PC-9 (cell line): ENCODE measurements at regions not wholly inside any gene's neighbourhood (a gene's known extent, or its start where the extent isn't known, plus 50 kb on each side); places are given as distances from the start of the nearest gene placed in this dataset.

Experiments used
- BruUV-seq: library from RNA; stranded (reverse); fragments of 400-500 nt; replicated peaks from 2 replicates; lab custom pipeline; 2021; lab: Mats Ljungman, UMichigan
- CTCF ChIA-PET: fragments of 300-600 bp; sonication (Branson Sonifier 250); formaldehyde crosslinking; loops from one replicate; lab custom pipeline; 2022; ENCODE audit warnings: antibody characterized with exemption; lab: Charles Lee
- POLR2A ChIA-PET: fragments of 300-600 bp; sonication (Branson Sonifier 250); formaldehyde crosslinking; loops from one replicate; lab custom pipeline; 2022; ENCODE audit warnings: antibody characterized with exemption; ENCODE audit not compliant: unreplicated experiment; lab: Charles Lee
- DNase-seq, 2 experiments: peaks; one replicate each; pipeline versions ENCODE4 v3.0.0 to v3.0.0-alpha.2; 2015 to 2022; ENCODE audit warnings: mixed read lengths in 1 of 2
- H2AFZ ChIP-seq: fragments of 200-600 bp; sonication (generic); 2 replicates; pipeline ENCODE4 v1.8.1; 2017; ENCODE audit warnings: antibody characterized with exemption
- H3F3A ChIP-seq: fragments of 200-600 bp; sonication (generic); 2 replicates; pipeline ENCODE4 v1.8.1; 2017; ENCODE audit warnings: antibody characterized with exemption, mild to moderate bottlenecking, low read depth; ENCODE audit not compliant: insufficient read depth
- H3K27ac ChIP-seq: fragments of 200-600 bp; sonication (generic); 2 replicates; pipeline ENCODE4 v1.6.1; 2016; ENCODE audit warnings: mixed run types
- H3K27me3 ChIP-seq: fragments of 200-600 bp; sonication (generic); 2 replicates; pipeline ENCODE4 v1.6.1; 2016; ENCODE audit warnings: low read depth, mixed run types; ENCODE audit not compliant: insufficient read depth
- H3K36me3 ChIP-seq: fragments of 200-600 bp; sonication (generic); 2 replicates; pipeline ENCODE4 v1.6.1; 2016; ENCODE audit warnings: low read depth, mixed run types
- H3K4me1 ChIP-seq: fragments of 200-600 bp; sonication (generic); replicated peaks from 2 replicates; pipeline ENCODE4 v1.6.1; 2016; ENCODE audit warnings: mixed run types; ENCODE audit not compliant: insufficient read depth
- H3K4me2 ChIP-seq: fragments of 200-600 bp; sonication (generic); 2 replicates; pipeline ENCODE4 v1.6.1; 2017; ENCODE audit warnings: mixed run types
- H3K4me3 ChIP-seq: fragments of 200-600 bp; sonication (generic); 2 replicates; pipeline ENCODE4 v1.6.1; 2016; ENCODE audit warnings: mixed run types
- H3K79me2 ChIP-seq: fragments of 200-600 bp; sonication (generic); 2 replicates; pipeline ENCODE4 v1.6.1; 2017; ENCODE audit warnings: low read depth, mixed run types
- H3K9me2 ChIP-seq: fragments of 200-600 bp; sonication (generic); 2 replicates; pipeline ENCODE4 v1.8.1; 2017; ENCODE audit warnings: mild to moderate bottlenecking; ENCODE audit not compliant: insufficient read depth
- H3K9me3 ChIP-seq: fragments of 200-600 bp; sonication (generic); 2 replicates; pipeline ENCODE4 v1.8.1; 2016; ENCODE audit warnings: low read depth; ENCODE audit not compliant: insufficient read depth
- H4K20me1 ChIP-seq: fragments of 200-600 bp; sonication (generic); 2 replicates; pipeline ENCODE4 v1.8.1; 2017; ENCODE audit not compliant: insufficient read depth
- CTCF ChIP-seq: fragments of 200-600 bp; sonication (generic); conservative IDR thresholded peaks from 2 replicates; pipeline ENCODE4 v1.6.1; 2017; ENCODE audit warnings: mixed run types, antibody characterized with exemption, mild to moderate bottlenecking, moderate library complexity
- EZH2 ChIP-seq: fragments of 200-600 bp; sonication (generic); IDR thresholded peaks from 2 replicates; pipeline ENCODE4 v1.8.0; 2017; ENCODE audit warnings: antibody characterized with exemption, low read depth
- intact Hi-C: fragments of 100-400 bp; cut with micrococcal nuclease; formaldehyde crosslinking; loops from one replicate; pipeline ENCODE4 v1.10.0; 2022; ENCODE audit not compliant: unreplicated experiment

- CTCF ChIA-PET = no interaction called here
- no peaks in the 10 kb centered on the region for H3K9me2 ChIP-seq
- no peaks in the 10 kb centered on the region for H3K36me3 ChIP-seq
- no peak overlapping the region for H3K27ac ChIP-seq
- POLR2A ChIA-PET = no interaction called here
- H3K4me3 ChIP-seq = no peak overlapping the region
- DNase-seq = no peak
- H3K4me1 ChIP-seq = no peaks in the 10 kb centered on the region
- H3K27me3 ChIP-seq = no peaks in the 10 kb centered on the region
- no peak overlapping the region for H2AFZ ChIP-seq
- no peaks in the 10 kb centered on the region for H3K79me2 ChIP-seq
- BruUV-seq = no TSS peak
- H3K9me3 ChIP-seq = no peaks in the 10 kb centered on the region
- no peaks in the 10 kb centered on the region for H3F3A ChIP-seq
- no peaks in the 10 kb centered on the region for H4K20me1 ChIP-seq
- intact Hi-C loops = no loop called here
- no peak overlapping the region for H3K4me2 ChIP-seq
- TF ChIP-seq EZH2 = no peak
- TF ChIP-seq CTCF = no peak
These were observed 210.7 kb upstream of the ATP2B1 start for GRCh38 chr12:89919241-89919906.

- H3K4me1 ChIP-seq = no peaks in the 10 kb centered on the region
- no peak for TF ChIP-seq EZH2
- TF ChIP-seq CTCF = no peak
- no peak overlapping the region for H2AFZ ChIP-seq
- no peak overlapping the region for H3K4me2 ChIP-seq
- H3K9me2 ChIP-seq = no peaks in the 10 kb centered on the region
- H3K79me2 ChIP-seq = no peaks in the 10 kb centered on the region
- no peak overlapping the region for H3K27ac ChIP-seq
- no TSS peak for BruUV-seq
- ChIA-PET POLR2A (interaction anchor here (0.6 kb wide), 1 partner anchor 189 kb away, joined by 3 read pairs; no protein-coding TSS in a partner anchor), CTCF (no interaction called here)
- DNase-seq = no peak
- no peaks in the 10 kb centered on the region for H4K20me1 ChIP-seq
- H3F3A ChIP-seq = no peaks in the 10 kb centered on the region
- no peaks in the 10 kb centered on the region for H3K36me3 ChIP-seq
- H3K27me3 ChIP-seq = no peaks in the 10 kb centered on the region
- intact Hi-C loops = no loop called here
- no peaks in the 10 kb centered on the region for H3K9me3 ChIP-seq
- no peak overlapping the region for H3K4me3 ChIP-seq
These were observed 209.7 kb upstream of the ATP2B1 start for GRCh38 chr12:89918172-89918846.

DNA sequence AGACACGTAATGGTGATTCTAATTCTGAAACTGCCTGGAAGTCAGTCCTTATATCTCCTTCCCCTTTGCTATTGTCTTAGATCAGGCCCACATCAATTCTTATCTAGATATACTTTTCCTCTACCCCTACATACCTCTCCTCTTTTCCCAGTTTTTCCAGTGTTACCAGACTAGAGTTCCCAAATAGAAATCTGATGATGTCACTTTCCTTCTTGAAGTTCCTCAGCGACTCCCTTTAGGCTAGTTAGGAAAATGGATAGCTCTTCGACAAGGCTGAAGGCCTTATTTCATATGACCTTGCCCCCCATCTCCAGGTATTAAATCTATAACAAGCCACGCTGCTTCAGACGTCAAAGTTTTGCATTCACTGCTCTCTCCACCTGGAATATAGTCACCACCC lies 201.1 kb upstream of the ATP2B1 start:
- no TSS peak for BruUV-seq
- Histone ChIP-seq H3K4me2 (no peak overlapping the region), H3K27ac (no peak overlapping the region), H3F3A (no peaks in the 10 kb centered on the region), H3K36me3 (no peaks in the 10 kb centered on the region), H3K9me3 (no peaks in the 10 kb centered on the region), H4K20me1 (no peaks in the 10 kb centered on the region), H3K4me1 (no peaks in the 10 kb centered on the region), H3K79me2 (no peaks in the 10 kb centered on the region), H2AFZ (no peak overlapping the region), H3K4me3 (no peak overlapping the region), H3K27me3 (no peaks in the 10 kb centered on the region), H3K9me2 (no peaks in the 10 kb centered on the region)
- intact Hi-C loops = no loop called here
- ChIA-PET CTCF (no interaction called here), POLR2A (no interaction called here)
- TF ChIP-seq EZH2 = no peak
- TF ChIP-seq CTCF = no peak
- DNase-seq = no peak
